GM18507 (cell line): ENCODE measurements at regions not wholly inside any gene's neighbourhood (a gene's known extent, or its start where the extent isn't known, plus 50 kb on each side); places are given as distances from the start of the nearest gene placed in this dataset.
A peak's percentile ranks its signal among the peaks of the same experiment; 100 is the strongest.

Source experiments
- DNase-seq: peaks from one replicate; pipeline ENCODE4 v3.0.0; 2011; ENCODE audit warnings: low read depth; ENCODE audit not compliant: insufficient read length; ENCODE audit errors: extremely low spot score
- FAIRE-seq: peaks from 2 replicates; lab custom pipeline; 2011; peaks lifted over from hg19 to GRCh38; lab: Jason Lieb, UNC

- DNase-seq (no peak), FAIRE-seq (no peak)
Measured at GRCh38 chrX:11944501-11944900, 186.5 kb downstream of the MSL3 start.

DNA sequence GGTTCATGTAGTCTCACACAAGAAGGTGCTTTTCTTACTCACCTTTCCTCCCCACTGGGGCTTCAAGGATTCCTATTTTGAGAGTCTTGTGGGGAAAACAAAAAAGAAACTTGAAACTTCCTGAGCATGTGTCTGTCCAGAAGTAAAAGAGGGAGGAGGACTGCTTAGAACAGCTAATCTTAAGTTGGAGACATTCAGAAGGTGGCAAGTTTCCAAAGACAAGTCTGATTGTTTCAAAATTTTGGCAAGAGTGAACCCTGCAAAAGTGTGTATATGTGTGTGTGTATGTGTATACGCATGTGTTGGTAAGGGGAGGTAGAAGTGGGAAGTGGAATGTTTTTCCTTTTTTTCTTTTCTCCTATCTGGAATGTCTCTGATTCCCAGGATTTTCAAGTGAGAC, 189.0 kb upstream of the FRMPD4 start:
- no peak for DNase-seq
- FAIRE-seq, result no peak

- DNase-seq, result no peak
- no peak for FAIRE-seq
Measured at GRCh38 chrX:11952176-11952720, 186.0 kb upstream of the FRMPD4 start.

DNA sequence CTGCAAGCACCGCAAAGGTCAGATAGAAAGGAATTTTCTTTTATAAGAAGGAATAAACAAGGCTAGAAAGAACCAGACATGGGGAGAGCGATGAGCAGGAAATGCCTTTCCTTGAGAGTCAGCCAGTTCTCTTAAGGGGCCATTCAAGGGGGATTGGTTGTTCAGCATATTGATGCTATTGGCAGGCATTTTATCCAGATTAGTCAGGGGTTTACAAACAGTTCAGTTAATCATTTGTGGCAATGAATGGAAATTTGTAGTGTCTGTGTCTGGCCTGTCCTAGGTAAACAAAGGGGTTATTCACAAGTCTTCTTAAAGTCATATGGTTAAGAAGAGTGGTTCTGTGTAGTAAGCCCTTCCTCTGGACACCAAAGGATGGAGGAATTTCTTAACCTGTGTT, 184.7 kb upstream of the FRMPD4 start:
- no peak for FAIRE-seq
- no peak for DNase-seq

DNA sequence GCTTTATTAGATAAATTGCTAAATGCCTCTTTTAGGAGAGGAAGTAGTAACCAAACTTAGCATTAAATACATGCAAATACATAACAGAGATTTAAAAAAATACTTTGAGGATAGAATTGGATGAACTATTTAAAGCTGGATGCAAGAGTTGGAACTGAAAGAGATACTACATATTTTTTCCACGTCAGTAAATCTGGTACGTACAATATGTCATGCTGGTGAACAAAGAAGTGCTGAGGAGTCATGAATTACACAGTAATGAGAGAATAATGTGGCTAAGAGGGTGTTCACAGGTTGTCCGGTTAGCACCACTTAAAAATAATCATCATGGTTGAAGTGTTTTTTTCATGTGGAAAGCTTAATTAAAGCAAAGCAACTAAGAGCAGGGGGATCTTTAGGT, 184.1 kb upstream of the FRMPD4 start:
- DNase-seq, result no peak
- no peak for FAIRE-seq

DNA sequence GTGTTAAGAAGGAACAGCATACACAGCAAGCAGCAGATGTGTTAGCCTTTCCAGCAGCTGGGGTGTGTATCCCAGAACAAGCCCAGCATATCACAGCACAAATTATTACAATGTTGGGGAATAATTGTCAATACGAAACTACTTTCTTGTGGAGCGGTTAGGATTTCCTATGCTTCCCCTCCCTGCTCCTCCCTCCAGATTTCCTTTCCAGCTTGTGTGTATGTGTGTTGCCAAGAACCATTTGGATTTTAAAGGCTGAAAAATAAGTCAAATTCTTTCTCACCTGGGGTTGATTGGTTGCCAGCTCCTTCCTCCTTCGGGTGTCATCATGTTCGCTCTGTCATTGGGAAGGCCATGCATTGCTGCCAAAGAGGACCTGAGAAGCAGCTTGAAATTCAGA, 178.2 kb upstream of the FRMPD4 start:
- FAIRE-seq (no peak), DNase-seq (no peak)

DNA sequence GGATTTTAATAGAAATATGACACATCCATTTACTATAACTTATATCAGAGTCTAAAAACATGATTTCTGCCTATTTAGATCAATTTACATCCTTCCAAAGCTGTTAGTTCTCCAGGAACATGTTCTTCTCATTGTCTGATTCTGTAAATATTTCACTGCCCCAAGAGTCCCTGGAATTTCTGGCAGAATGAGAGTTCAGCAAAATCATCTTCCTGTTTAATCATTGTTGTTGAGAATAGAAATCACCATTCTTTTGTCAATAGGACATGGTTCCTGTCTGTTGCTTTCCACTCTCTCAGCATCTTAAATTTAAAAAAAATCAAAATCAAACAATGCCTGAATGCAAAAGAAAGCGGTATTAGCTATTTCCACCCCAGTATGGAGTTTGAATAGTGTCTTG, 172.8 kb upstream of the FRMPD4 start:
- DNase-seq (no peak), FAIRE-seq (no peak)

GRCh38 chrX:11967986-11968869, 170.0 kb upstream of the FRMPD4 start:
- no peak for DNase-seq
- no peak for FAIRE-seq

GRCh38 chrX:11968991-11969390, 169.3 kb upstream of the FRMPD4 start:
- FAIRE-seq (no peak), DNase-seq (no peak)

DNA sequence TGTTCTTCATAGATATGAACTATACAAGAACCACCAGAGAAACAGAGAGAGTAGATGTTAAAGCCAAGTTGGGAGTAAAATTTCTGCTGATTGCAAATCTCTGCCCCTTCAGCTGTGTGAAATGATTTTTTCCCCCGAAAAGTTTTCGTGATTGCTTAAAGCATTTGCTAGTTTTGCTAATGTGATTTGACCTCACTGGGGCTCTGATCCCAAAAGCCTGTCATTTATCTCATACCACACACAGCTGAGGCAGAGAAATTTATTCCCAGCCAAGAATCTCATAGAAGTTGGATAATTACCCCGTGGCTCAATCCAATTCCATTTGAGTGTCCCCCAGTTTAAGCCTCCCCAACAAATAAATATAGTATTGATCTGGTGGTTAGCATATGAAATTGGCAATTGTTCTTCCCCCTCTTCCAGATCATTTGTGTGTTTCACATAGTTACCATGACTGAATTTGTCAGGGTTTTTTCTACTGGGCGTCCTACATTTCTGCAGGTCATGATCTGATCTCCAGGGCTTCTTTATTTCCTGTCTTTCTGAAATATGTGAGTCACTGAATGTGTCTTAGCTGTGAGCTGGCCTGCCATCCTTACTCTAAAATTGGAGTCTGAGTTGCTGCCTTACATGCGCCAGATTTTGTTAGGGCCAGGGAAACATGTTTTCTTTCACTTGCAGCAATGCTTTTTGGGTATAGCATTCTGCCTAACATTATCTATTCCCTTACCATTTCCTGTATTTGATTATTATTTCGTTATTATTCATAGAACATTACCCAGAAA, 167.5 kb upstream of the FRMPD4 start:
- no peak for DNase-seq
- FAIRE-seq, result no peak

DNA sequence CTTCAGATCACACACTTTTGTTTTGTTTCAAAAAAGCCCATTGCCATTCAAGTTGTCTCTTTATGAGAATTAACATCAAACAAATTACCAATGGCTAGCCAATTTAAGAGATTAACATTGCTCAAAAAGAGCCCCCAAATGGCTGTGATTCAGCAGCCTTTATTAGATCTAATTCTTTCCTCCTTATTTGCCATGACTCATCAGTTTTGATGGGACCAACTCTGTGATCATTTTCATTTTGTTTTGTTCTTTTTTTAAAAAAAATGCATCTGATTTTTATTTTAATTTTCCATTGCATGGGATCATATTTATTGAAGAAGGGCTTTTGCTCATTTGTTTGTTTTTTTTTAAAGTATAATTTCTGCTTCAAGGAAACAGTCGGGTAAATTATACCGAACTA, 161.6 kb upstream of the FRMPD4 start:
- FAIRE-seq, result no peak
- DNase-seq, result no peak

GRCh38 chrX:11992271-11992670, 146.0 kb upstream of the FRMPD4 start:
- FAIRE-seq (no peak), DNase-seq (no peak)

DNA sequence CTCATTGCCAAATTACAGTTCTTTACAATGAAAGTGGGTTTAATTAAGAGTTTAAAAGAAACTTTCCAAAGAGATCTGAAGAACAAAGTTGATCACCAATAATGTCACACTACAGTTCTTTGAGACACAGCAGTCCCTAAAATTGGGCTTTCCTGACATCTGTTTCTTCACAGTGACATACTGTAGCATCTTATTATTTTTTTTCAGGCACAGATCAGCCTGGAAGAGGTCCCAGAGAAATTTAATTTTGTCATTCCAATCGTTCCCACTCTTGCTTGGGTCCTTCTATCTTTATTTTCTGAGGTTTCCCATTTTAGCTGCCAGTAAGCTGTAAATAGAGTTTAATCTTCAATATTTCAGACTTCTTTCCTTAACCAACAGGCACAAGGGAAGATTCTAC, 143.1 kb upstream of the FRMPD4 start:
- no peak for DNase-seq
- FAIRE-seq, result no peak

GRCh38 chrX:11996810-11997209, 141.5 kb upstream of the FRMPD4 start:
- peak; percentile 72 for FAIRE-seq
- DNase-seq, result no peak

- DNase-seq, result no peak
- no peak for FAIRE-seq
Measured at GRCh38 chrX:11998944-11999343, 139.3 kb upstream of the FRMPD4 start.

- FAIRE-seq (no peak), DNase-seq (no peak)
Measured at GRCh38 chrX:12002876-12003275, 135.4 kb upstream of the FRMPD4 start.

DNA sequence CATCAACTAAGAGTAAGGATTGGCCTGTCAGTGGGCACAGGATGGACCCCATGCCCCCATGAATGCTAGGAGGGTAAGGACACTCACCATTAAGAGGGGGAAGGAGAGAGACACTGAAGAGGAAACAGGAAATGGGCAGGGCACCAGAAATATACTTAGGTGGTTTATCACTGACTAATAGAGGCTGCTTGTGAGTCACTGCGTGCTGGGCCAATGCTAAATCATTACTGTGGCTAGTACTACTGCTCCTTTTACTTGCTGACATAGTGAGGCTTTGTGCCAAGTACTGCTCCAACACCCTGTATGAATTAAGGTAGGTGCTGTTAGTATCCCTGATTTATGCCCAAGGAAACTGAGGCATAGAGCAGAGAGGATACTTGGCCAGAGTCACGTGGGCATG, 130.4 kb upstream of the FRMPD4 start:
- FAIRE-seq (no peak), DNase-seq (no peak)

- FAIRE-seq (no peak), DNase-seq (no peak)
Measured at GRCh38 chrX:12010436-12010835, 127.8 kb upstream of the FRMPD4 start.

DNA sequence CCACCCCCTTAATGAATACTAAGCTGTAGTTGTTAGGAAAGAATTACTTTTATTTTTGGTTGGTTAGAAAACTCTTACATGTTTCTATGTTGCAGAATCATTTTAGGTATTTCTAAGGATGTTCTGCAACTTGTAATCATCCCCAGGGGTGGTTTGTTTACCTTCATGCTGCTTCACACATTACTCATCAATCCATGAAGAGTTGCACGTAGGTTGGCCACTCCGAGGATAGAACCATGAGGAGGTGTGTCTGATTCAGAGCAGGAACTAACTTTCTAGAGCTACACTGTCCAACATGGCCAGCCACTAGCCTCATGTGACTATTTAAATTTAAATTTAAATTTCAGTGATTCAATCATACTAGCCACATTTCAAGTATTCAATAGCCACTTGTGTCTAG, 127.2 kb upstream of the FRMPD4 start:
- FAIRE-seq (no peak), DNase-seq (no peak)

DNA sequence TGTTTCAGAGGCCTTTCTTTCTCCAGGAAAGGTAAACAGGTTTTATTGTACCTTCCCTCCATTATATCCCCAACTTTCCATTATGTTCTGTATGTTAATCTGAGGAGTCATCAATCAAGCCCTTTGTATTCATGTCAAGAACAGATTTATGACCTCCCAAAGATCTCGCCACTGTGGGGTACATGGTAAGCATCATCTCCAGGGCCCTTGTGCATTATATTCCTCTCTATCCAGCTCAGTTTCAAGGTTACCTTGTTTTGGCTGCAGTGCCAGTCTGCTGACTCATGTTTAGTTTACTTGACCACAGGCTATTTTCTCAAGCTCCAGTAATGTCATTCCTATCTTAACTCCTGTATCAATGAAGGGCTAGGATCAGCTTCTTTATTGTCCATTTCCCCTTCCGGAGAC, 125.1 kb upstream of the FRMPD4 start:
- FAIRE-seq (peak; percentile 21), DNase-seq (no peak)

- DNase-seq (no peak), FAIRE-seq (no peak)
Measured at GRCh38 chrX:12021698-12022097, 116.6 kb upstream of the FRMPD4 start.
